WTC11 (cell line): ENCODE measurements at regions not wholly inside any gene's neighbourhood (a gene's known extent, or its start where the extent isn't known, plus 50 kb on each side); places are given as distances from the start of the nearest gene placed in this dataset.

ENCODE experiments used
- CBFB ChIP-seq: sonication (generic); formaldehyde crosslinking; IDR thresholded peaks from 2 replicates; pipeline ENCODE4 v1.8.1; 2022; ENCODE audit warnings: mild to moderate bottlenecking, low read depth, missing genetic modification reagents
- CREB1 ChIP-seq: sonication (generic); formaldehyde crosslinking; IDR thresholded peaks from 2 replicates; pipeline ENCODE4 v1.8.0; 2023; ENCODE audit warnings: mild to moderate bottlenecking, missing genetic modification reagents
- CTCF ChIP-seq: fragments of 200-600 bp; IDR thresholded peaks from 2 replicates; pipeline ENCODE4 v1.8.0; 2022; ENCODE audit warnings: antibody characterized with exemption
- ESRRA ChIP-seq: sonication (generic); formaldehyde crosslinking; IDR thresholded peaks from 2 replicates; pipeline ENCODE4 v1.8.1; 2022; ENCODE audit warnings: mild to moderate bottlenecking, missing genetic modification reagents, borderline replicate concordance
- MLX ChIP-seq: sonication (generic); formaldehyde crosslinking; IDR thresholded peaks from 2 replicates; pipeline ENCODE4 v1.8.1; 2023; ENCODE audit warnings: mild to moderate bottlenecking, missing genetic modification reagents, moderate library complexity
- RELA ChIP-seq: sonication (generic); formaldehyde crosslinking; IDR thresholded peaks from 2 replicates; pipeline ENCODE4 v1.8.1; 2022; ENCODE audit warnings: missing genetic modification reagents, mild to moderate bottlenecking, borderline replicate concordance
- TF ChIP-seq, protein P1 (sequence below): sonication (generic); formaldehyde crosslinking; conservative IDR thresholded peaks from 2 replicates; pipeline ENCODE4 v1.8.1; 2022; ENCODE audit warnings: mild to moderate bottlenecking, missing genetic modification reagents

DNA sequence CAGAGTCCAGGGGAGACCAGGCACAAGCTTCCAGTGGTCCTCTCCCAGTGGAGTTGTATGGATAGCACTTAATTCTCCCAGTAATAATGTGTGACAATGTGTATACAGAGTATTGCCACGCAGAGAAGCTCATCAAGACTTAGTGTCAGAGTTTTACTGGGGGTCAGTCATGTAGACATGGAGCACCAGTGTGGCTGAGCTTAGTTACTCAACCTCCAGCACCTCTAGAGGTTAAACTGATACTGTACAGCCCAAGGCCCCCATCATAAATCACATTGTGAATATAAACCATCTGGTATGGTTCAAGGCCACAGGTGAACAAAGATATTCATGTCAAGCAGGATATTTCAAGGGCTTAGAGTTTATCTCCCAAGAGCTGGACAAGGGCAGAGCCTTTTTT is 378.1 kb upstream of the TMPO start:
- no peak for TF ChIP-seq CTCF
- TF ChIP-seq CREB1, result no peak
- TF ChIP-seq CBFB (CRISPR knock-in tag), result no peak
- TF ChIP-seq ESRRA (CRISPR knock-in tag), result no peak
- TF ChIP-seq, protein P1, sequence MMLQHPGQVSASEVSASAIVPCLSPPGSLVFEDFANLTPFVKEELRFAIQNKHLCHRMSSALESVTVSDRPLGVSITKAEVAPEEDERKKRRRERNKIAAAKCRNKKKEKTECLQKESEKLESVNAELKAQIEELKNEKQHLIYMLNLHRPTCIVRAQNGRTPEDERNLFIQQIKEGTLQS, result no peak
- TF ChIP-seq MLX (CRISPR knock-in tag), result no peak
- no peak for TF ChIP-seq RELA (CRISPR knock-in tag)
